ACC112 (cell line): ENCODE measurements at regions not wholly inside any gene's neighbourhood (a gene's known extent, or its start where the extent isn't known, plus 50 kb on each side); places are given as distances from the start of the nearest gene placed in this dataset.

Experiments used
- H2AFZ ChIP-seq: fragments of 200-600 bp; sonication (generic); one replicate; pipeline ENCODE4 v1.6.0; 2017; ENCODE audit warnings: antibody characterized with exemption, low read length; ENCODE audit not compliant: unreplicated experiment
- H3K27ac ChIP-seq: fragments of 200-600 bp; sonication (generic); 2 replicates; pipeline ENCODE4 v1.5.1; 2014; ENCODE audit warnings: low read depth, mild to moderate bottlenecking, antibody characterized with exemption, low read length, moderate library complexity
- H3K27me3 ChIP-seq: fragments of 200-600 bp; sonication (generic); 2 replicates; pipeline ENCODE4 v1.6.1; 2014; ENCODE audit warnings: mild to moderate bottlenecking, antibody characterized with exemption, low read length, moderate library complexity, mixed read lengths; ENCODE audit not compliant: insufficient read depth
- H3K36me3 ChIP-seq: fragments of 200-600 bp; sonication (generic); 2 replicates; pipeline ENCODE4 v1.6.1; 2016; ENCODE audit warnings: mild to moderate bottlenecking, antibody characterized with exemption, low read length, moderate library complexity, mixed read lengths; ENCODE audit not compliant: insufficient read depth
- H3K4me1 ChIP-seq: fragments of 200-600 bp; sonication (generic); one replicate; pipeline ENCODE4 v1.6.1; 2016; ENCODE audit warnings: low read length, mixed read lengths; ENCODE audit not compliant: insufficient read depth, unreplicated experiment, control insufficient read depth
- H3K4me3 ChIP-seq: fragments of 200-600 bp; sonication (generic); 2 replicates; pipeline ENCODE4 v1.5.1; 2014; ENCODE audit warnings: mild to moderate bottlenecking, low read depth, low read length
- H3K79me2 ChIP-seq: fragments of 200-600 bp; sonication (generic); one replicate; pipeline ENCODE4 v1.6.0; 2016; ENCODE audit warnings: low read length; ENCODE audit not compliant: control insufficient read depth, unreplicated experiment, insufficient read depth

- no peaks in the 10 kb centered on the region for H3K27me3 ChIP-seq
- no peak overlapping the region for H2AFZ ChIP-seq
- H3K4me3 ChIP-seq = no peak overlapping the region
- H3K4me1 ChIP-seq = no peaks in the 10 kb centered on the region
- no peak overlapping the region for H3K27ac ChIP-seq
- no peaks in the 10 kb centered on the region for H3K79me2 ChIP-seq
- H3K36me3 ChIP-seq = no peaks in the 10 kb centered on the region
Observed at GRCh38 chr5:74052441-74053221, 426.6 kb downstream of the ARHGEF28 start.

GRCh38 chr5:74051076-74051475 is 425.1 kb downstream of the ARHGEF28 start:
- no peaks in the 10 kb centered on the region for H3K36me3 ChIP-seq
- H3K27ac ChIP-seq = no peak overlapping the region
- no peaks in the 10 kb centered on the region for H3K79me2 ChIP-seq
- no peaks in the 10 kb centered on the region for H3K4me1 ChIP-seq
- no peaks in the 10 kb centered on the region for H3K27me3 ChIP-seq
- no peak overlapping the region for H2AFZ ChIP-seq
- no peak overlapping the region for H3K4me3 ChIP-seq

GRCh38 chr5:74044936-74045335 is 418.9 kb downstream of the ARHGEF28 start:
- Histone ChIP-seq H3K27me3 (no peaks in the 10 kb centered on the region), H3K36me3 (no peaks in the 10 kb centered on the region), H3K4me3 (no peak overlapping the region), H3K79me2 (no peaks in the 10 kb centered on the region), H3K27ac (no peak overlapping the region), H2AFZ (no peak overlapping the region), H3K4me1 (no peaks in the 10 kb centered on the region)

- Histone ChIP-seq H3K36me3 (no peaks in the 10 kb centered on the region), H3K79me2 (no peaks in the 10 kb centered on the region), H2AFZ (no peak overlapping the region), H3K27ac (no peak overlapping the region), H3K27me3 (no peaks in the 10 kb centered on the region), H3K4me3 (no peak overlapping the region), H3K4me1 (no peaks in the 10 kb centered on the region)
Observed at GRCh38 chr5:74042959-74043358, 417.0 kb downstream of the ARHGEF28 start.

GRCh38 chr5:74042559-74042958 is 416.6 kb downstream of the ARHGEF28 start:
- Histone ChIP-seq H3K36me3 (no peaks in the 10 kb centered on the region), H3K4me3 (no peak overlapping the region), H3K27ac (no peak overlapping the region), H2AFZ (no peak overlapping the region), H3K4me1 (no peaks in the 10 kb centered on the region), H3K79me2 (no peaks in the 10 kb centered on the region), H3K27me3 (no peaks in the 10 kb centered on the region)

GRCh38 chr5:74041913-74042312 is 415.9 kb downstream of the ARHGEF28 start:
- H3K27me3 ChIP-seq = no peaks in the 10 kb centered on the region
- no peaks in the 10 kb centered on the region for H3K79me2 ChIP-seq
- no peak overlapping the region for H3K4me3 ChIP-seq
- no peak overlapping the region for H2AFZ ChIP-seq
- no peaks in the 10 kb centered on the region for H3K36me3 ChIP-seq
- H3K4me1 ChIP-seq = no peaks in the 10 kb centered on the region
- H3K27ac ChIP-seq = no peak overlapping the region

- Histone ChIP-seq H3K27me3 (no peaks in the 10 kb centered on the region), H3K27ac (no peak overlapping the region)
Observed at GRCh38 chr5:74040811-74041491, 415.0 kb downstream of the ARHGEF28 start.

GRCh38 chr5:74040065-74040551 is 414.1 kb downstream of the ARHGEF28 start:
- Histone ChIP-seq H3K27ac (no peak overlapping the region), H3K27me3 (no peaks in the 10 kb centered on the region), H2AFZ (no peak overlapping the region), H3K4me3 (no peak overlapping the region), H3K79me2 (no peaks in the 10 kb centered on the region), H3K4me1 (peaks cover 7% of the 10 kb centered on the region), H3K36me3 (no peaks in the 10 kb centered on the region)

More at GRCh38 chr5:74040811-74041491, 415.0 kb downstream of the ARHGEF28 start:
- no peaks in the 10 kb centered on the region for H3K4me1 ChIP-seq
- H3K36me3 ChIP-seq = no peaks in the 10 kb centered on the region
- H3K4me3 ChIP-seq = no peak overlapping the region
- H2AFZ ChIP-seq = no peak overlapping the region
- no peaks in the 10 kb centered on the region for H3K79me2 ChIP-seq

GRCh38 chr5:74037321-74037720 is 411.3 kb downstream of the ARHGEF28 start:
- Histone ChIP-seq H3K4me1 (peaks cover 16% of the 10 kb centered on the region), H2AFZ (no peak overlapping the region), H3K79me2 (no peaks in the 10 kb centered on the region)

GRCh38 chr5:74035521-74035937 is 409.5 kb downstream of the ARHGEF28 start:
- Histone ChIP-seq H3K4me3 (peak overlapping the region; percentile 2), H3K27ac (peak overlapping the region; percentile 18; the same call in 1 of the 2 replicates), H3K79me2 (no peaks in the 10 kb centered on the region), H3K27me3 (no peaks in the 10 kb centered on the region), H3K36me3 (no peaks in the 10 kb centered on the region), H2AFZ (peak overlapping the region; percentile 31), H3K4me1 (peaks cover 16% of the 10 kb centered on the region)

More at GRCh38 chr5:74037321-74037720, 411.3 kb downstream of the ARHGEF28 start:
- H3K27ac ChIP-seq = no peak overlapping the region
- no peak overlapping the region for H3K4me3 ChIP-seq
- no peaks in the 10 kb centered on the region for H3K36me3 ChIP-seq
- H3K27me3 ChIP-seq = no peaks in the 10 kb centered on the region
